Colon (tissue), 2 donors: ENCODE measurements at regions not wholly inside any gene's neighbourhood (a gene's known extent, or its start where the extent isn't known, plus 50 kb on each side); places are given as distances from the start of the nearest gene placed in this dataset.
"Not testable (repeated sequence)": the region's sequence is repeated elsewhere in the genome, so short reads cannot be mapped to it uniquely, and the experiment has no call there.

Source experiments
- FAIRE-seq: peaks from 2 replicates; lab custom pipeline; 2012; peaks lifted over from hg19 to GRCh38; lab: Jason Lieb, UNC
- donor health status: control.
- donor health status: control.

DNA sequence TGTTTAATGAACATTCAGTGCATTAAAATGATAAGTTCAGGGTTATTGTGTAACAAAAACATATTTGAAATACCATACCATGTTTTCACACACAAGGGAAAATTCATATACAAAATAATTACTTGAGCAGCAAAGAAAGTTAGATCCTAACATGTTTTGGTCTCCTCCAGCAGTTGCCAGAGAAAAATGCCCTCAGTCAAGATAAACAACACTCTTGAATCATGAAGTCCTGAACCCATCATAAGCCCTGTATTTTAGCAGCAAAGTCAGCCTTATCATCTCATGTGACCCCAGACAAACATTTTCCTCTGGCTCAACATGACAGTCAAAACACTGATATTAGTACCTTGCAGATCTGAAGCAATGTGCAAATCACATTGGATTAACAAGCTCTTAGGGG is 1541.1 kb upstream of the WWC1 start:
- no peak for FAIRE-seq

DNA sequence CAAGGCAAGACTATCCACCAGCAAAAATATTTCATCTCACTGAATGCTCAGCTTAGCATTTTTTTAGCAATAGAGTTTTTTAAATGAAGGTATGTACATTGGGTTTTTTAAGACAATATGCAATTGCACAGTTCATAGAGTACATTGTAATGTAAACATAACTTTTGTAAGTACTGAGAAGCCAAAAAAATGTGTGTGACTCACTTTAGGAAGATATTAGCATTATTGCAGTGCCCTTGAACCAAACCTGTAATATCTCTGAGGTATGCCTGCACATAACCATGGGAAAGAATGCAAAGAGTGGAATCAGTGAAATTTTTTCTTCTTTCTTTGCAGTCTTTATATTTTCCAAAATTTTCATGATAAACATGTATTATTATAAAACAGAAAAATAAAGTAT is 1533.3 kb upstream of the WWC1 start:
- FAIRE-seq: no peak

DNA sequence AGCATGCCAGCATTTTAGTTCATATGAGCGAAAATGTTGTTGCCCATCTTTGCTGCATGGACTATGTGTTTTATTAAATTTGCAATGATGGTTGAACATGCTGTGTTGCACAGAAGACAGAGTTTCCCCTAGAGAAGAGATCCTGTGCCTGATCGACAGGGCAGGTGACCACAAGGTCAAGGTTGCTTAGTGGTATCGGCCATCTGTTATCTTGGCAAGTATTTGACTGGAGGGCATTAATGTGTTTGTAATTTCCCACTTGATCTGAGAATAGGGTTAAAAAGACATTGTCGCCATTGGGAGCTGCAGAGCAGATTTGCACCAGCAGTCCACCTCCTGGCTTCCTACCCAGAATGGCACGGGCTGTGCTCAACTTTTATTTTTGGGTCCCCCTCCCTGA is 1523.6 kb upstream of the WWC1 start:
- FAIRE-seq: no peak

DNA sequence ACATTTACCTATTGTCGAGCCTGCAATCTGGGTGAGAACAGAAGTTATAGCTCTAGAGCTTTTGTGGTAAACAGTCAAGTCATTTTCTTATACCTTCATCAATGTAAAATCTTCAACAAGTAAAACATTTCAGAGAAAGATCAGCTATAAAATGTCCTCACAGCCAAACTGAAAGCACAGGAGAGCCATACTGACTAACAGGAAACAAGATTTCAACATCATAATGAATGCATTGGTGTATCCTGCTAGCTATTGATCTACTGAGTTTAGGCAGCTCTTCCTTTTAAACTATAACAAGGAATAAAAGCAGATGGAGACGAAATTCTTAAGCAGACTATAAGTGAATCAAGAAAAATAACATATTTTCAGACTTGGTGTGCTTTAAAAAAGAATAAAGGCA is 1522.9 kb upstream of the WWC1 start:
- FAIRE-seq: no peak

DNA sequence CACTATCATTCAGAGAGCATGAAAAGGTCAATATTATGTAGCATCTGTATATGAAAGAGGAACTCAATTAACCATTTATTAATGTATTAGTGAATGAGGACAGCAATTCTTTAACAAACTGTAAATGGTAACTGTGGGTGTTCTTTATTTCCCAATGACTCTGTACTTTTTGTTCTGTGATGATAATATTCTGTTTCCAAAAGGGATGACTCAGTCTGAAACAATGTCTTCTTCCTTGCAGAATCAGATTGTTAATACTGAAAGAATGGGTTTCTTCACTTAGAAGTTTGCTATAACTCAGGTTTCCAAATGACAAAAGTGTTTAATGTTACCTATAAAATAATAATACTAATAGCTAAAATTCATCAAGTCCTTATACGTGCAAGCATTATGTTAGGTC is 1518.7 kb upstream of the WWC1 start:
- no peak for FAIRE-seq

DNA sequence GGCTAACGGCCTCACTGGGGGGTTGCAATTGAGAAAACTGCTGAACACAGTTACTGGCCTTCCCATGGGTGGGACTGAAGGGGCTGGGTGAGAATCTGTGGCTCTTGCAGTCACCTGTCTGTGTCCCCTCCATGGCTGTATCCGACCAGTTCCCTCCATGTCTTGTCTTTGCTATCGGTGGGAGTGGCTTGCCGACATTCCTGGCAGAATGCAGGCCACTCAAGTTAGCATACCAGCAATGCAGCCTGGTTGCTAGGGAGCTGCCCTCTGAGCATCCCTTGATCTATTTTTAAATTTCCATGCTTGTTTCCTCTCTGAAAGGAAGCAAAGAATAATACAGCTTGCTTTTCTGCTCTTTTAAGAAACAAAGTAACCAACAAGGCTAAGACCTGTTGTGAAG is 1509.7 kb upstream of the WWC1 start:
- FAIRE-seq: no peak

DNA sequence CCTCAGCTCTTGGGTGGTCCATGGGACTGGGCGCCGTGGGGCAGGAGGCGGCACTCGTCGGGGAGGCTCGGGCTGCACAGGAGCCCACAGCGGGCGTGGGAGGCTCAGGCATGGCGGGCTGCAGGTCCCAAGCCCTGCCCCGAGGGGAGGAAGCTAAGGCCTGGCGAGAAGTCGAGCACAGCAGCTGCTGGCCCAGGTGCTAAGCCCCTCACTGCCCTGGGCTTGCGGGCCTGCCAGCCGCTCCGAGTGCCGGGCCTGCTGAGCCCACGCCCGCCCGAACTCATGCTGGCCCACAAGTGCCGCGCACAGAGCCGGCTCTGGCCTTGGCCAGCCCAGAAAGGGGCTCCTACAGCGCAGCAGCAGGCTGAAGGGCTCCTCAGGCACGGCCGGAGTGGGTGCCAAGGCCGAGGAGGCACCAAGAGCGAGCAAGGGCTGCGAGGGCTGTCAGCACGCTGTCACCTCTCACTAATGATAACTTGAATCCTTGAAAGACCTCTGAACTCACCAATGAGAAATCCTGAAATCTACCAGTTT is 1506.8 kb upstream of the WWC1 start:
- FAIRE-seq: no peak

DNA sequence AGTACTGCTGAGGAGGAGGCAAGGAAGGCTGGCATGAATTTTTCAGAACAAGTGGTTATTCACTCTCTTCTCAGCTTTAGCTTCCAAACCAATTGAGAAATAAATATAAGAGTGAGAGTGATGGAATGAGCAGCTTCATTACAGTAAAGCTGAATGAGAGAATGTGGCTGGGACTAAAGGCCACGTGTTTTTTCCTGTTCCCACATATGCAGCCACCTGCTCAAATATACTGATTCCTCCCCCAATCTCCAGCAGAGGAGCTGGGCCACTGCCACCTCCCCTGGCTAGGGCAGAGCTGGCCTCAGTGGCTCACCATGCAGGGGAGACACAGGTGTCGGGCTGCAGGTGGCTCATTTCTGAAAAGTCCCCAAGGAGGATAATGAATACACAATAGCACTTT is 1505.3 kb upstream of the WWC1 start:
- no peak for FAIRE-seq

DNA sequence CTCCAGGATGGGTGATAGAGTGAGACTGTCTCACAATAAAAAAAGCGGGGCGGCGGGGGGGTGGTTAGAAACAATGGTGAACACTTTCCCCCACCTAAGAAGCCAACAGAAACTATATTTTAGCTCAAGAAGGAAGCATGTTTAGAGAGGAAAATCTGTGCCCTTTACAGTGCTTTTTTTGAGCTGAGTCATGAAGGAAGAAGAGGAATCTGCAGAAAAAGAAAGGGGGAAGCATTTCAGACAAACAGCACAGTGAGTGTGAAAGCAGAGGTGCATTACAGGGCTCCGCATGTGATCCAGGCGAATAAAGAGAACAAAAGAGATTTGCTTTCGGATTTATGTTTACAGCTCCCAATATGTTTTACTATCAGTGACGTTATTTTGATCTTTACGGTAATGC is 1504.6 kb upstream of the WWC1 start:
- no peak for FAIRE-seq

DNA sequence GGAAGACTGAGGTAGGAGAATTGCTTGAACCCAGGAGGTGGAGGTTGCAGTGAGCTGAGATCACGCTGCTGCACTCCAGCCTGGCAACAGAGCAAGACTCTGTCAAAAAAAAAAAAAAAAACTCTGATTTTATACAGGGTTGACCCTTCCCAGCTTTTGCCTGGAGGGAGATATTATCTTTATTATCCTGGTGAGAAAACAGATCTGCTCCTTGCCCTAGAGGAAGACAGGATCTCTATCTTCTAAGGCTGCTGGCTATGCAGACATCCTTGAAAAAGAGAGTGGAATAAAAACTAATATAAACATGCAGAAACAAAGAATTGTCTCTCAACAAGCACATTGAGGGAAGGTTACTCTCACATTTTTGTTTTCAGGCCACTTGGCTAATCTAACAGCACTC is 1503.4 kb upstream of the WWC1 start:
- FAIRE-seq: no peak

DNA sequence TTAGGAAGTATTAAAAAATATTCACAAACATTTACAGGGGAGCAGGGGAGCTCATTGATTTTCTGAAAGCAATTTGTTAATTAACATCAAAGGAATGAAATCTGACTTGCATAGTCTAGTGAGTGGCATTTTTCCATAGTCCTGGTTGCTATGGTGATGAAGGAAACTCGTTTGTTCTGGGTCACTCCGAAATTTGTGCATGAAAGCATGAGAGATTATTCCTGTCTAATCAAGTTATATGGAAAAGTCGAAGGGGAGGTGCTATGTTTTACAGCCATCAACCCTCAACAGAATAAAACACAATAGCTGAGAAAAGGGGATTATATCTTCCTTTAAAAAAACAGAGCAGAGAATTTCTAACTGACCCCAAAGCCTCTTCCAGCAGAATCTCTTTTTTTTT is 1495.7 kb upstream of the WWC1 start:
- FAIRE-seq: no peak

DNA sequence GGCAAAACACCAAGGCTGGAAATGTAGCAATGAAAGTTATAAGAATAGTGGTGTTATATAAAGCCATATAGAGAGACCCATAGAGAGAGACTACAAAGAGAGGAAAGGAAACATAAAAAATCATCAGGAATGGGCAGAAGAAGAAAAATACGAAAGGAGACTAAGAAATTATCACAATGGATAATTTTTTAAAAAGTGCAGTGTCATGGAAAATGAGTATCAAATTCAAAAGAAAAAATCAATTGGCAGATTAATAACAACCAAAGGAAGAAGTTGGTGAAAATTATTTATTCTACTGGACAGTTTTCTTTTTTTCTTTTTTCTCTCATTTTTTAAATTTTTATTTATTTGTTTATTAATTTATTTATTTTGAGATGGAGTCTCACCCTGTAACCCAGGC is 1488.4 kb upstream of the WWC1 start:
- FAIRE-seq: no peak

DNA sequence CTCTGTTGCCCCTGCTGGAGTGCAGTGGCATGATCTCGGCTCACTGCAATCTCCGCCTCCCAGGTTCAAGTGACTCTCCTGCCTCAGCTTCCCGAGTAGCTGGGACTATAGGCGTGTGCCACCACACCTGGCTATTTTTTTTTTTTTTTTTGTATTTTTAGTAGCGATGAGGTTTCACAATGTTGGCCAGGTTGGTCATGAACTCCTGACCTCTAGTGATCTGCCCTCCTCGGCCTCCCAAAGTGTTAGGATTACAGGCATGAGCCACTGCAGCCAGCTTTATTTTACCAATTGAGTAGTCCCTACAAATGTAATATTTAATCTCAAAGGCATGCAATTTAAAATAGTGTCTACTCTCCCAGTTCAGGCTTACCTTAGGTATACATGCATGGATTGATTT is 1487.2 kb upstream of the WWC1 start:
- not testable (repeated sequence) for FAIRE-seq

DNA sequence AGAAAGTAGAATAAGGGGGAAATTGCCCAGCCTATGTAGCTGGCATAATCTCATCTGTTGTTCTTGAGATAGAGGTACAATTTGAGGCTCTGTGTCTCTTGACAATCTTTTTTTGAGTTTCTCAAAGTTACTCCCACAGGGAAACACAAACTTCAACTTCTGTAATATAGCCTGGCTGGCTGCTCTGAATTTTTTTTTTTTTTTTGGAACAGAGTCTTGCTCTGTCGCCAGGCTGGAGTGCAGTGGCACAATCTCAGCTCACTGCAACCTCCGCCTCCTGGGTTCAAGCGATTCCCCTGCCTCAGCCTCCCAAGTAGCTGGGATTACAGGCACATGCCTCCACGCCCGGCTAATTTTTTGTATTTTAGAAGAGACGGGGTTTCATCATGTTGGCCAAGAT is 1486.8 kb upstream of the WWC1 start:
- not testable (repeated sequence) for FAIRE-seq

DNA sequence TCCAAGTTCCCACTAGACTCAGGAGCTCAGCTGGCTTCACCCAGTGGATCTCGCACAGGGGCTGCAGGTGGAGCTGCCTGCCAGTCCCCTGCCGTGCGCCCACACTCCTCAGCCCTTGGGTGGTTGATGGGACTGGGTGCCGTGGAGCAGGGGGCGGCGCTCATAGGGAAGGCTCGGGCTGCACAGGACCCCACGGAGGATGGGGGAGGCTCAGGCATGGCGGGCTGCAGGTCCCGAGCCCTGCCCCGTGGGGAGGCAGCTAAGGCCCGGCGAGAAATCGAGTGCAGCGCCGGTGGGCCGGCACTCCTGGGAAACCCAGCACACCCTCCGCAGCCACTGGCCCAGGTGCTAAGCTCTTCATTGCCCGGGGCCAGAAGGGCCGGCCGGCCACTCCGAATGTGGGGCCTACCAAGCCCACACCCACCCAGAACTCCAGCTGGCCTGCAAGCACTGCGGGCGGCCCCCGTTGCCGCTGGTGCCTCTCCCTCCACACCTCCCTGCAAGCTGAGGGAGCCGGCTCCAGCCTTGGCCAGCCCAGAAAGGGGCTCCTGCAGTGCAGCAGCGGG is 1481.3 kb upstream of the WWC1 start:
- not testable (repeated sequence) for FAIRE-seq

DNA sequence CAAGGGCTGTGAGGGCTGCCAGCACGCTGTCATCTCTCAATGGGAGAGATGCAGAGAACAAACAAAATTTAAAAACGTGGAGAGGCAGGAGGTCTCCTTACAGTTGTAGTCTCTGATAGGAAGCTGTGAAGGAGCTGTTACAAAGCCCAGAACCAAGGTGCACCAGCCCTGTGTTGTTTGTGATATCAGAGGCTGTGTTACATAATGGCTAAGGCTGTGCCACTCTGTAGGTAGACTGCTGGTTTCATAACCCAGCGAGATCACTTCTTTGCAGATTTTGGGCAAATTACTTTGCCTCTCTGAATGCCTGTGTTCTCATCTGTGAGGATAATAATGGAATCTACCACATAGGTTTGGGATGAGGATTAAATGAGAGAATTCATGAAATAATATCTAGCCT is 1480.7 kb upstream of the WWC1 start:
- no peak for FAIRE-seq

DNA sequence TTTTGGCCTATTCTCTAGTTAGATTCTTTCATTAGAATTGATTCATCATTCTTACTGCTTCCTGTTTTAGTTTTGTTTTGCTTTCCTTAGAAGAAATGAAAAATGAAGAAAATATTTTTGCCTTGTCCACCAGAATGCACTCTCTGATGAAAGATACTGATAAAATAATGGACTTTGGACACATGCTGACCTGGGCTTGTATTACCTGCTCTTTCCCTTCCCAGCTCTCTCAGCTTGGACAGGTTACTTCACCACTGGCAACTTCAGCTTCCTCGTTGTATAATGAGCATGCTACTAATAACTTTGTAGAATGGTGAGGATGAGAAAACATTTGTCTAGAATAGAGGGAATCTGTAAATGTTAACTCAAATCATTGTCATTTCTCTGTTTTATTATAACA is 1468.1 kb upstream of the WWC1 start:
- no peak for FAIRE-seq

DNA sequence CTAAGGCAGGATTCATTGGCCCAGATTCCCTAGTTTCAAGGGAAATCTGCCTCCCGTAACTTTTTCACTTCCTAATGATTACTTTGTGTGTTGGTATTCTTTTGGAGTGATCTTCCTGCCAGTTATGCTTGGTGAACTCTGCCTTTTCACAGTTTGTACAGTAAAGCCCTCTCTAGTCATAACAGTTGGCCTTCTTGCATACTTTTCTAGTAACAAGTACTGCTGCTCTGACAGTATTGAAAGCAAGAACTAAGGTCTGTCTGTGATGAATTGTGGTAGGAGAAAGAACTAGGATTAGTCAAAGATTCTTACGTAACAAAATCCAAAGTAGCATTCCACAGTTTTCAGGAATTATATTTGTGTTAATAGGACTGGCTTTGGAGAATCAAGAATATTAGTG is 1457.2 kb upstream of the WWC1 start:
- FAIRE-seq: no peak

DNA sequence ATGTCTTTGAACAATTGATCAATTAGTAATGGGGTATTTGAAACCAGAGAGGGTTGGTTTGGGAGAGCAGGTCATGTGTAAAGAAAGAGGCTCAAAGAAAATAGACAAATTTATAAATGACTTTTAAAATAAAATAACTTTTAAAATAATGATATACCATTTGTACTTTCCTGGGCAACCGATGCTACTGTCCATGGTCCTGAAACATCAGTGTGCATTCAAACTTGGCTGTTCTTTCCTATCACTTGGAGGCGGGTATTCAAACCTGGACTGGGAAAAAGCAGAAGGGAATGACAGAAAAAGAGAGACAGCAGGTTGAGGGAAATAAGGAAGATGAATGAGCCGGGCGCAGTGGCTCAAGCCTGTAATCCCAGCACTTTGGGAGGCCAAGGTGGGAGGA is 1446.4 kb upstream of the WWC1 start:
- FAIRE-seq: no peak

DNA sequence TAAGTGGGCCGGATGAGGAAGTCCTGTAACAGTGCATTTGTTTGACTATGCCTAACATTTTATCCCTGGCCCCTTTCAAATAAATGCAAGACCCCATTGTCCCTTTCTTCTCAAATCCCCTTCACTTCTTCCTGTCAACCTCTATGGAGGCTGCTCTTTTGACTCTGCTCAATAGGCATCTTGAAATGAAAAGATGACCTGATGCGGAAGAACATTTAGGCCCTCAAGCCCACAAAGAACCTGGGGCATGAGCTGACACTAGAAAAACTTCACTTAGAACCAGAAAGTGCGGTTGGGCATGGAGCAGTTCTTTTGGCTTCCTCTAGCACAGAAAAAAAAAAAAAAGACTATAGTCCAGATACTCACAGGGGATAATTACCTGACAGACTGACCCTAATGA is 1434.7 kb upstream of the WWC1 start:
- FAIRE-seq: no peak

DNA sequence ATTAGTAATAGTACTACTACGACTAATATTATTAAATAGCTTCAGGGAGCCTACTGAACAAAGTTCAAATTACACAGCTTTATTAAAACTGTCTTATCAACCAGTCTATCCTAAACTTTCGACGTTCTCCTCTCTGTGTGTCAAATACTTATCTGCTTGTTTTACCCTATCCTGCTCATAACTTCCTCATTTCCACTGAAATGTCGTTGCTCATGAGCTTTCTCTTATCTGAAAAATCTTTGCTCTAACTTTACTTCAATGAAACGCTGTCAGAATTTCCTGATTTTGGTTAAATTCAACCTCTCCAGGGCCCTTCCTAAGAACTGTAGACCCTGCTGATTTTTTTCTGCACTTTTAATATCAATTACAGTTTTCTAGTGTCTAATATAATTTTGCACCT is 1431.0 kb upstream of the WWC1 start:
- FAIRE-seq: no peak

DNA sequence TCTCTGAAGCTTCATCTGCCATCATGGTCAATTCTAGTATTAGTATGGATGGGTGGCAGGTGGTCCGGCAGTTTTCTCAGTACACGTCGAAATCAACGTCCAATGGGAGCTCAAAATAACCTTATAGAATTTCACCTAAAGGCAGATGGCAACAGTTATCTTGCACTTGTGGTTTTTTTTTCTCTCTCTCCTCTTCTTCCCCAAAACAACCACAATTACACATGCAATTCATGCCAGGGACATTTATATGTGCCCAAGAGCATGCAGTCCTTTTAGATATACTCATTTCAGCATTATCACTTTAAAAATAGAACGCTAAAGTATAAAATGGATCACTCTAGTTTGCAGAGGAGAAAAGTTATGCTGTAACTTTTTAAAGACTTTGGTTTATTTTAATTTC is 1428.9 kb upstream of the WWC1 start:
- FAIRE-seq: no peak

DNA sequence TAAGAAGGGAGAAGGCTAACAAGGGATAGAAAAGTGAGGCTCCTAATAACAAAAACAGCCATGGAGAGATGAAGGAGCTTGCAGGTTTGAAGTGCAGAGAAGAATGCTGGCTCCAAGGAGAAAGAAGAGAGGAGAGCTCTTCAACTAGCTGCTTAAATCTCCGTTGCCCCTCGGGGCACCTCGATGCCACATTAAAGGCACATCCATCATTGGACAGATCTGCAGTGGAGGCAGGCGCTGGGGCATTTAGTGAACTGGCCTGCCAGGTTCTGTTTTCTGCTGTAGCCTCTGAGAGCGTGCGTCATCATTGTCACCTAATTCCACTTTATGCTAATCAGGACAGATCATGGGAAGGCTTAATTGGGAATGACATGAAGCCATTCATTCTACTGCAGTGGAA is 1426.2 kb upstream of the WWC1 start:
- no peak for FAIRE-seq

DNA sequence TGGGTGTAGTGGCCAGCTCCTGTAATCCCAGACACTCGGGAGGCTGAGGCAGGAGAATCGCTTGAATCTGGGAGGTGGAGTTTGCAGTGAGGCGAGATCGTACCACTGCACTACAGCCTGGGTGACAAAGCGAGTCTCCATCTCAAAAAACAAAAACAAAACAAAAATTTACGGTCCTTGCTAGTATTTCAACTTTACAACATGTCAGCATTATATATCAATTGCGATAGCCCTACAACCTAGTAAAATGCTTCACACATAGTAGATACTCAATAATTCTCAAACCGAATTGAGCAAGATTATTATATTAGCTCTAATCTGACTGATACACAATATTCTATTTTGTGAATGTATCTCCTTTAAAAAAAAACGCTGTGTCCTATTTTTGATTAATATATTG is 1411.0 kb upstream of the WWC1 start:
- no peak for FAIRE-seq

DNA sequence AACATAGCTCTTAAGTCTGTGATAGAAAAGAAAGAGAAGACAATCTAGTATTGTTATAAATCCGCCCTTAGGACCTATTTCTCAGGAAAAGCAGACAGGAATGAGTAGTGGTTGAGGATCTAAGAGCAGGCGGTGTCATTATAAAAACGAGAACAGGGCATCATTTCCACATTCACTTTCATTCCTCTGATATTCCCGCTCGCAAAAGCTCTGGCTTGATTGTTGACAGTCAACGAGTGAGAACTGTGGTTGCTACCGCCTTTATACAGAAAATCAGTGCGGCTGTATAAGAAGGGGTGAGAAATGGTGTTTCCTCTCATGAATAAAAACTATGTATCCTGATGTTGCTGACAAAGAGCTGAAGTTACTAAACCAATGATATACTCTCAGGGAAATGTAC is 1409.6 kb upstream of the WWC1 start:
- no peak for FAIRE-seq
